ENCODE measurements at regions not wholly inside any gene's neighbourhood (a gene's known extent, or its start where the extent isn't known, plus 50 kb on each side); places are given as distances from the start of the nearest gene placed in this dataset.

DNA sequence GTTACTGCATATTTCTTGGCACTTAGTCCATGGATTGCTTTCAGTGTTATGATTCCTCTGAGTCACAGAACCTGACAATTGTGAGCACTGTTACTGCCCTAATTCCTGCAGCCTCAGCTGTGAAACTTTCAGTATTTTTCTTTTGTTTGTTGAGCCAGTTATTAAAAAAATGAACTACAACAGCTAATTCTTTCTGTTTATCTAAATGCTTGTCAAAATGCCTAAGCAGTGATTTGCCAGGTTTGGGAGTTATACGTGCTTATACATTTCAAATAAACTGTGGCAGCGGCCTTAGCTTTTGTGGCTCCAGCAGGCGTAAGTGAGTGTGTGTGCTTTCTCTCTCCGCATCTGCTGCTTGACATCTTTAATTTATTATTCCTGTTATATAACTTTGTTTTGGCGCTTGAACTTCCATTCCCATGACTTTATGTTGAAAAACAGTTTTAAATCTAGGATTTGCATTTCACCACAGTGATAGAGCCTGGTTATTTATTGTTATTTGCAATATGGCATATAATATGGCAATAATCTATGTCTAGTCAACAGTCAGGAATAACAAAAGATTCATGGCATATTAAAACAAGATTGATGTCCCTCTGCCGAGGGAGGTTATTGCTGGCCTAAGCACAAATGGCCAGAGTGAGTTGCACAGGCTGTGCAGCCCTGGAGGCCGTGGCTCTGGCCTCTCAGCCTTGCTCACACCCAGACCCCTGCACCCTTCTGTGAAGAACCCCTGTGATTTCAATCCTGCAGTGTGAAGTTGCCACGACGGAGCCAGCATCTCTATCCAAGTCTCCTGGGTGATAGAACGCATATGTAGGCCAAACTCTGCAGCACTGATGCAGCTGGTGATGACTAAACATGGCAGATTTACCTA, 303.4 kb downstream of the THBS2 start:
- Histone ChIP-seq H3K36me3 (no peaks in the 10 kb centered on the region), H3K4me1 (peaks cover 8 to 13% of the 10 kb centered on the region in 2 donors), H3K4me3 (no peak overlapping the region), H3K9me3 (no peaks in the 10 kb centered on the region), H3K27ac (no peak overlapping the region), H3K27me3 (no peaks in the 10 kb centered on the region)
- TF ChIP-seq, protein P1, sequence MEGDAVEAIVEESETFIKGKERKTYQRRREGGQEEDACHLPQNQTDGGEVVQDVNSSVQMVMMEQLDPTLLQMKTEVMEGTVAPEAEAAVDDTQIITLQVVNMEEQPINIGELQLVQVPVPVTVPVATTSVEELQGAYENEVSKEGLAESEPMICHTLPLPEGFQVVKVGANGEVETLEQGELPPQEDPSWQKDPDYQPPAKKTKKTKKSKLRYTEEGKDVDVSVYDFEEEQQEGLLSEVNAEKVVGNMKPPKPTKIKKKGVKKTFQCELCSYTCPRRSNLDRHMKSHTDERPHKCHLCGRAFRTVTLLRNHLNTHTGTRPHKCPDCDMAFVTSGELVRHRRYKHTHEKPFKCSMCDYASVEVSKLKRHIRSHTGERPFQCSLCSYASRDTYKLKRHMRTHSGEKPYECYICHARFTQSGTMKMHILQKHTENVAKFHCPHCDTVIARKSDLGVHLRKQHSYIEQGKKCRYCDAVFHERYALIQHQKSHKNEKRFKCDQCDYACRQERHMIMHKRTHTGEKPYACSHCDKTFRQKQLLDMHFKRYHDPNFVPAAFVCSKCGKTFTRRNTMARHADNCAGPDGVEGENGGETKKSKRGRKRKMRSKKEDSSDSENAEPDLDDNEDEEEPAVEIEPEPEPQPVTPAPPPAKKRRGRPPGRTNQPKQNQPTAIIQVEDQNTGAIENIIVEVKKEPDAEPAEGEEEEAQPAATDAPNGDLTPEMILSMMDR (IDR thresholded peaks at IDR 0.05): no peak
- intact Hi-C loops (cut with DNase I): no loop called here
- no peak for DNase-seq (ENCODE audit: low spot score in 2 of 2)

DNA sequence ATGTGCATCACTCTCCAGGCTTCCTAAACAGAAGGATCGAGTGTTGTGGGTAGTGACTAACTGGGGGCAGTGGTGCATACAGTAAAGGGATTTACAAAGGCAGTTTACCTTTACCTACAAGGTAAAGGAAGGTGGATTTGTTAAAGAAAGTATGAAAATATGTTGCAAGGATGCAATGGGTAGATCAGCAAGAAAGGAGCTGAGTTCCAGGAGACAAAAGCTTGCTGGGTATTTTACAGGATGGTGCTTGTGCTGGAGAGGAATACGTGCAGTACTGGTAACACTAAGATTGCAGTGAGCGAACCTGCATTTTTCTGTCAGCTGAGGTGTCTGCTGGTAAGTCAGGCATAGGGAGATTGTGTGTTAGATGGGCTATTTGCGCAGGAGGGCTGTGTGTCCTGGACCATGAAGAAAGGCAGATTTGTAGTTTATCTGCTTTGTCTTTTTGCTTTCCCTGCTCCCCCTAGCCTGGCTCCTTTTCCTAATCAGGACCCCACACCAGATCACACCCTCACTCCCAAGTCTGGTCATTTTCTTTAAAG, 304.6 kb downstream of the THBS2 start:
- TF ChIP-seq, protein P1 (IDR thresholded peaks at IDR 0.05): no peak
- no peak overlapping the region for H3K27ac ChIP-seq
- no peaks in the 10 kb centered on the region for H3K36me3 ChIP-seq
- no peak for DNase-seq (ENCODE audit: low spot score in 2 of 2)
- peaks cover 8 to 13% of the 10 kb centered on the region in 2 donors for H3K4me1 ChIP-seq
- no peak overlapping the region for H3K4me3 ChIP-seq
- no peaks in the 10 kb centered on the region for H3K27me3 ChIP-seq
- H3K9me3 ChIP-seq: no peaks in the 10 kb centered on the region
- intact Hi-C loops (cut with DNase I): no loop called here

DNA sequence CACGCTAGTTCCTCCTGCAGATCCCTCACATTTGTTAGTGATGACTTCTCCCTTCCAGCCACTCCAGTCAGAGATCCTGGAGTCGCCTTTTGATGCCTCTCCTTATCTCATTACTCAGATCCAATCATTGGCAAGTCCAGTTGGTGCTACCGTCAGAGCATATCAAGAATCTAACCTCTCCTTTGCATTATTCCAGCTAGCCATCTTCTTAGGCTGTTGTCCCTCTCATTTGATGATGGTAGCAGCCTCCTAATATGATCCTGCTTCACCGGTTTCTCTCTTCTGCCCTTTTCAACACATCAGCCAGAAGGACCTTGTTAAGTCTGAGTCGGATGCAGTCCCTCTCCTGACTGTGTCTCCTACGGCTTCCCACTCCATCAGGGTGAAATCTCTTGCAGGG, 305.6 kb downstream of the THBS2 start:
- peaks cover 8 to 13% of the 10 kb centered on the region in 2 donors for H3K4me1 ChIP-seq
- intact Hi-C loops (cut with DNase I): no loop called here
- TF ChIP-seq, protein P1 (IDR thresholded peaks at IDR 0.05): no peak
- DNase-seq (ENCODE audit: low spot score in 2 of 2): no peak
- H3K27ac ChIP-seq: no peak overlapping the region
- H3K36me3 ChIP-seq: no peaks in the 10 kb centered on the region
- H3K9me3 ChIP-seq: no peaks in the 10 kb centered on the region
- no peak overlapping the region for H3K4me3 ChIP-seq
- H3K27me3 ChIP-seq: no peaks in the 10 kb centered on the region

DNA sequence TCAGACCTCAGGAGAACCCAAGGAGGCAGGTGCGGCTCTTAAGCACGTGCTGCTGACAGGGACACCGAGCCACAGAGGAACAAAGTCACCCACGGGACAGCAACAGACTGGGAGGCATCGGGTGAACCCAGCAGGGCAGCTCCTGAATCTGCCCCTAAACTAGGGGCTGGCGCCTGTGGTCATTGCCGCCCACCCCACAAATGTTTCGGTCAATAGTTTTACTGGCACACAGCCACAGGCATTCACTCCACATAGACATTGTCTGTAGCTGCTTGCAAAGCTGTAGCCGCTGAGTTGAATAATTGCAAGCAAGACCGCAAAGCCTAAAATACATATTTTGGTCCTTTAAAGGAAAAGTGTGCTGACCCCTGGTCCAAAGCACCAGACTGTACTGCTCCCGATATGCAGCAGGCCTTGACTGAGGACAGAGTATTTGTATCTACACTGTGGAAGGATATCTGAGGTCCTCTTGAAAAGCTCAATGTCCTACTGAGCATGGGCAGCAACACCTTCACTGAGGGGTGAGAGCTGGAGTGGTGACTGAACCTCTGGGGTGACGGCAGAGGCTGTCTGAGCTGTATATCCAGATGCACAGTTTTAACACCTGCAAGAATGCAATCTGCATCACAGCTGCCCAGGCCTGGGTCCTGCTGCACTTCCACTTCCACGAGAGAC, 310.3 kb downstream of the THBS2 start:
- Histone ChIP-seq H3K9me3 (no peaks in the 10 kb centered on the region), H3K27me3 (no peaks in the 10 kb centered on the region), H3K36me3 (no peaks in the 10 kb centered on the region), H3K27ac (no peak overlapping the region), H3K4me3 (no peak overlapping the region), H3K4me1 (no peaks in the 10 kb centered on the region)
- intact Hi-C loops (cut with DNase I): no loop called here
- TF ChIP-seq, protein P1 (IDR thresholded peaks at IDR 0.05): no peak
- DNase-seq (ENCODE audit: low spot score in 2 of 2): no peak

DNA sequence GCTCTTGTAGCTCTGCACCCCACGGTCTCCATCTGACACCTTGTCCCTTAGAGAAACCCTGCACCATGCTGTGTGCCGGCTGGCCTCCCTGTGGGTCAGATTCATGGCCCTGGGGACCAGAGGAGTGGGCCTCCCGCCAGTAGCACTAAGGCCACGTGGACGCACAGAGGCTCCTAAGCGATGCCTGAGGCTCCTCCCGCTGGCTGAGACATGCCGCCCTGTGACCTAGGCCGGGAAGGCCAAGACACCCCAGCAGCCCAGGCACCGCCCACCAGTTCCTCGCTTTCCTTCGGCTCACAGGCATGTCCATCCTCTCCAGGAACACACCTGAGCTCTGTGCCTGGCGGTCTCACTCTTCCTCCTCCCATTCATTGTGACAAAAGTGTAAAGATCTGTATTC, 311.0 kb downstream of the THBS2 start:
- no peaks in the 10 kb centered on the region for H3K4me1 ChIP-seq
- H3K27ac ChIP-seq: no peak overlapping the region
- intact Hi-C loops (cut with DNase I): no loop called here
- DNase-seq (ENCODE audit: low spot score in 2 of 2): no peak
- H3K27me3 ChIP-seq: no peaks in the 10 kb centered on the region
- TF ChIP-seq, protein P1 (IDR thresholded peaks at IDR 0.05): no peak
- no peaks in the 10 kb centered on the region for H3K36me3 ChIP-seq
- no peaks in the 10 kb centered on the region for H3K9me3 ChIP-seq
- no peak overlapping the region for H3K4me3 ChIP-seq

All from ascending aorta (tissue), 2 donors.